GM12865 (cell line): ENCODE measurements at regions not wholly inside any gene's neighbourhood (a gene's known extent, or its start where the extent isn't known, plus 50 kb on each side); places are given as distances from the start of the nearest gene placed in this dataset.

Experiments used
- DNase-seq: peaks from one replicate; pipeline ENCODE4 v3.0.0; 2010; ENCODE audit warnings: low read depth
- H3K4me3 ChIP-seq: 2 replicates; pipeline ENCODE4 v1.5.1; 2011; ENCODE audit warnings: mild to moderate bottlenecking, low read depth, low read length, control low read depth
- CTCF ChIP-seq: IDR thresholded peaks from 2 replicates; pipeline ENCODE4 v1.5.1; 2011; ENCODE audit warnings: low read length, control low read depth, low read depth, inconsistent platforms; ENCODE audit not compliant: insufficient read depth; ENCODE audit errors: missing control alignments

- no peak for DNase-seq
- no peak for TF ChIP-seq CTCF
- no peak overlapping the region for H3K4me3 ChIP-seq
Observed at GRCh38 chr12:22765421-22766130, 140.6 kb downstream of the ETNK1 start.

- TF ChIP-seq CTCF, result no peak
- H3K4me3 ChIP-seq, result no peak overlapping the region
Observed at GRCh38 chr12:22766911-22767420, 142.0 kb downstream of the ETNK1 start.

DNA sequence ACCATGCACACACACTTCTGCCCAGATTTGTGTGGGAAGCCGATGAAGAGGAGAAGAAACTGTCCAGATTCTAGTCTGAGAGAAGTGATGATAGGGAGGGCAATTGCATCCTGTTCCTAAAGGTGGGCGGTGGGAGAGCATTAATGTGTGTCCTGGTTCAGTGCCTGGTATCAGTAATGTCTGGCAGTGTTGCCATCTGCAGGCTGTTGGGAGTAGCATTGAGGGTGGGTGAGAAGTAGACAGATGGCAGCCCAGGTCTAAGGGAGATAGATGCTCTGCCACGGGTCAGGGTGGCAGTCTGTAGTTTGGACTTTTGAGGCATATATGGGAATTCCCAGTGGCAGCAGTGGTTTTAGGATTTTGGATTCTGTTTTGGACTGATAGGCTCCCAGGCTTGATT lies 156.4 kb downstream of the ETNK1 start:
- no peak for DNase-seq
- TF ChIP-seq CTCF, result no peak
- H3K4me3 ChIP-seq, result no peak overlapping the region

More at GRCh38 chr12:22766911-22767420, 142.0 kb downstream of the ETNK1 start:
- no peak for DNase-seq

GRCh38 chr12:22787557-22787956 lies 162.6 kb downstream of the ETNK1 start:
- no peak for DNase-seq
- TF ChIP-seq CTCF, result no peak
- no peak overlapping the region for H3K4me3 ChIP-seq

DNA sequence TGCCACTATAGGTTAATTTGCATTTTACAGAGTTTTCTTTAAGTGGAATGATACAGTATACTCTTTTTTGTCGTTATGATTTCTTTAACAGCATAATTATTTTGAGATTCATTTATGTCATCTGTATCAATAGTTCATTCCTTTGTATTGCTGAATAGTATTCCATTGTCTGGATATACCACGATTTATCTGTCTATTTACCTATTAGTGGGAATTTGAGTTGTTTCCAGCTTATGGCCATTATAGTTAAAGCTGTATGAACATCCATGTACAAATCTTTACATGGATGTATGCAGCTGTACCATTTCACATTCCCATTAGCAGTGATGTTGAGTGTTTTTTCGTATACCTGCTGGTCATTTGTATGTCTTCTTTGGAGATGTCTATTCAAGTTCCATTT lies 163.9 kb downstream of the ETNK1 start:
- H3K4me3 ChIP-seq, result no peak overlapping the region
- DNase-seq, result no peak
- no peak for TF ChIP-seq CTCF

DNA sequence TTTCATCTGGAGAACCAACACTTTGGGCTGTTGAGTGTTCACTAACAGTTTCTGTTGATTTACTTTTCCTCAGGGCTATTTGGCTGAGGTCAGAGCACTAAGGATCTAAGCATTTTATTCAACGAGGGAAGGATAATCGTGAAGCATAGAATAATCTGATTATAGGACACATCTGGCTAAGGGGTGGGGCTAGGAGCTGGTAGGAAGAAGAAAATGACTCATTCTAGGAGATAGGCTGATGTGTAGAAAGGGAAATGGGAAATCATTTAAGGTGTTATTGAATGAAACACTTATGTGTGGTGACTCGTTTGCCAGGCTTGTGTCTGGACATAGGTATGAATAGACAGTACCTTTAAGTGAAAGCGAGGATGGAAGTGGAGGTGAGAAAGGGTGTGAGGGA lies 167.2 kb downstream of the ETNK1 start:
- no peak overlapping the region for H3K4me3 ChIP-seq
- TF ChIP-seq CTCF, result no peak
- no peak for DNase-seq

GRCh38 chr12:22794017-22794416 lies 169.0 kb downstream of the ETNK1 start:
- TF ChIP-seq CTCF, result no peak
- no peak overlapping the region for H3K4me3 ChIP-seq
- DNase-seq, result no peak
